Keratinocyte (primary cell): ENCODE measurements at regions not wholly inside any gene's neighbourhood (a gene's known extent, or its start where the extent isn't known, plus 50 kb on each side); places are given as distances from the start of the nearest gene placed in this dataset.

Source experiments
- DNase-seq: peaks from one replicate; pipeline ENCODE4 v3.0.0-alpha.2; 2011; ENCODE audit warnings: low read depth, missing footprints, low spot score
- FAIRE-seq: peaks from 2 replicates; lab custom pipeline; 2011; peaks lifted over from hg19 to GRCh38; lab: Jason Lieb, UNC
- H2AFZ ChIP-seq: 2 replicates; pipeline ENCODE4 v1.6.0; 2012; ENCODE audit warnings: low read length, control low read depth, inconsistent platforms; ENCODE audit not compliant: control insufficient read depth
- H3K27ac ChIP-seq: 2 replicates; pipeline ENCODE4 v1.5.1; 2011; ENCODE audit warnings: low read length; ENCODE audit not compliant: control insufficient read depth, insufficient read depth
- H3K27me3 ChIP-seq: 3 replicates; pipeline ENCODE4 v1.6.0; 2011; ENCODE audit warnings: low read length; ENCODE audit not compliant: control insufficient read depth, insufficient read depth; ENCODE audit errors: extremely low read depth
- H3K36me3 ChIP-seq, 2 experiments: 2 replicates in 1 of 2; 3 replicates in 1 of 2; pipeline ENCODE4 v1.5.1; 2011; ENCODE audit warnings: low read length in 2 of 2, mild to moderate bottlenecking in 1 of 2; ENCODE audit not compliant: control insufficient read depth in 2 of 2, insufficient read depth in 2 of 2; ENCODE audit errors: extremely low read depth in 1 of 2
- H3K4me1 ChIP-seq: 3 replicates; pipeline ENCODE4 v1.5.1; 2011; ENCODE audit warnings: low read length; ENCODE audit not compliant: control insufficient read depth, insufficient read depth; ENCODE audit errors: extremely low read depth
- H3K4me2 ChIP-seq: 3 replicates; pipeline ENCODE4 v1.6.0; 2011; ENCODE audit warnings: low read depth, low read length; ENCODE audit not compliant: control insufficient read depth, insufficient read depth; ENCODE audit errors: extremely low read depth
- H3K4me3 ChIP-seq, 3 experiments: fragments of 200-600 bp in 1 of 3; sonication (generic) in 1 of 3; 2 replicates in 2 of 3; 3 replicates in 1 of 3; pipeline ENCODE4 v1.5.1; 2011 to 2016; ENCODE audit warnings: low read length in 3 of 3, mild to moderate bottlenecking in 3 of 3, control low read depth in 2 of 3, inconsistent platforms in 1 of 3, low read depth in 1 of 3, mixed read lengths in 1 of 3, mixed run types in 1 of 3, moderate library complexity in 1 of 3; ENCODE audit not compliant: control insufficient read depth in 2 of 3, insufficient read depth in 2 of 3; ENCODE audit errors: extremely low read depth in 1 of 3
- H3K79me2 ChIP-seq: 2 replicates; pipeline ENCODE4 v1.6.0; 2012; ENCODE audit warnings: low read length; ENCODE audit not compliant: control insufficient read depth, insufficient read depth
- H3K9ac ChIP-seq: 3 replicates; pipeline ENCODE4 v1.6.0; 2011; ENCODE audit warnings: low read length; ENCODE audit not compliant: control insufficient read depth, insufficient read depth; ENCODE audit errors: extremely low read depth
- H3K9me1 ChIP-seq: 3 replicates; pipeline ENCODE4 v1.6.0; 2011; ENCODE audit warnings: low read length; ENCODE audit not compliant: control insufficient read depth, insufficient read depth; ENCODE audit errors: extremely low read depth
- H3K9me3 ChIP-seq: 2 replicates; pipeline ENCODE4 v1.5.1; 2012; ENCODE audit warnings: low read depth, low read length; ENCODE audit not compliant: control insufficient read depth
- H4K20me1 ChIP-seq: 3 replicates; pipeline ENCODE4 v1.6.0; 2011; ENCODE audit warnings: low read length; ENCODE audit not compliant: control insufficient read depth, insufficient read depth; ENCODE audit errors: extremely low read depth
- CTCF ChIP-seq, 3 experiments: IDR thresholded peaks in 1 of 3; conservative IDR thresholded peaks in 1 of 3; optimal IDR thresholded peaks in 1 of 3; 2 replicates in 2 of 3; 3 replicates in 1 of 3; pipeline versions ENCODE3 to v1.5.1; 2011; ENCODE audit warnings: low read length in 3 of 3, mild to moderate bottlenecking in 3 of 3, moderate library complexity in 2 of 3, control low read depth in 1 of 3, inconsistent platforms in 1 of 3; ENCODE audit not compliant: insufficient read depth in 2 of 3; ENCODE audit errors: extremely low read depth in 1 of 3
- EZH2 ChIP-seq: IDR thresholded peaks from one replicate; pipeline ENCODE4 v1.6.1; 2012; ENCODE audit warnings: inconsistent platforms, mild to moderate bottlenecking, low read length, moderate library complexity
- dilution Hi-C: fragments of 300-500 bp; cut with MboI; formaldehyde crosslinking; loops from one replicate; pipeline ENCODE4 v1.7.0; 2020; ENCODE audit warnings: low sequenced_read_pairs; ENCODE audit not compliant: extremely low pct_ligation_motif_present

GRCh38 chr12:33724867-33725266 lies 285.2 kb upstream of the SYT10 start:
- Histone ChIP-seq H3K27me3 (no peaks in the 10 kb centered on the region), H3K4me3 (no peak overlapping the region), H3K27ac (no peak overlapping the region), H3K4me1 (no peaks in the 10 kb centered on the region), H4K20me1 (no peaks in the 10 kb centered on the region), H3K9ac (no peak overlapping the region), H3K9me3 (no peaks in the 10 kb centered on the region), H3K4me2 (no peak overlapping the region), H3K9me1 (no peaks in the 10 kb centered on the region), H3K79me2 (no peaks in the 10 kb centered on the region), H2AFZ (no peak overlapping the region), H3K36me3 (no peaks in the 10 kb centered on the region)
- DNase-seq (no peak), FAIRE-seq (no peak)
- no peak for TF ChIP-seq EZH2
- TF ChIP-seq CTCF (optimal IDR thresholded peaks at IDR 0.05 in 1 of 3, IDR thresholded peaks at IDR 0.05 in 1 of 3, conservative IDR thresholded peaks at IDR 0.05 in 1 of 3; ENCODE audit: extremely low read depth in 1 of 3, insufficient read depth in 2 of 3, low read length in 3 of 3) = no peak
- dilution Hi-C loops = no loop called here

GRCh38 chr12:33734871-33735270 lies 287.4 kb upstream of the ALG10 start:
- Histone ChIP-seq H3K36me3 (no peaks in the 10 kb centered on the region), H3K4me2 (no peak overlapping the region), H3K27ac (no peak overlapping the region), H3K9me3 (no peaks in the 10 kb centered on the region), H3K27me3 (no peaks in the 10 kb centered on the region), H3K9me1 (no peaks in the 10 kb centered on the region), H4K20me1 (no peaks in the 10 kb centered on the region), H3K9ac (no peak overlapping the region), H3K79me2 (no peaks in the 10 kb centered on the region), H3K4me3 (no peak overlapping the region), H3K4me1 (no peaks in the 10 kb centered on the region), H2AFZ (no peak overlapping the region)
- dilution Hi-C loops = no loop called here
- FAIRE-seq (no peak), DNase-seq (no peak)
- TF ChIP-seq EZH2 (no peak), CTCF (optimal IDR thresholded peaks at IDR 0.05 in 1 of 3, IDR thresholded peaks at IDR 0.05 in 1 of 3, conservative IDR thresholded peaks at IDR 0.05 in 1 of 3; ENCODE audit: extremely low read depth in 1 of 3, insufficient read depth in 2 of 3, low read length in 3 of 3) (no peak)
